22Rv1 (cell line): ENCODE measurements at regions not wholly inside any gene's neighbourhood (a gene's known extent, or its start where the extent isn't known, plus 50 kb on each side); places are given as distances from the start of the nearest gene placed in this dataset.

ENCODE experiments used
- ZFX ChIP-seq: fragments of 450-650 bp; IDR thresholded peaks from 2 replicates; pipeline ENCODE4 v1.6.1; 2017; ENCODE audit warnings: antibody characterized with exemption, borderline replicate concordance
- TF ChIP-seq, protein P1 (sequence below): fragments of 450-650 bp; IDR thresholded peaks from 2 replicates; pipeline ENCODE4 v1.5.1; 2017; ENCODE audit warnings: mild to moderate bottlenecking

DNA sequence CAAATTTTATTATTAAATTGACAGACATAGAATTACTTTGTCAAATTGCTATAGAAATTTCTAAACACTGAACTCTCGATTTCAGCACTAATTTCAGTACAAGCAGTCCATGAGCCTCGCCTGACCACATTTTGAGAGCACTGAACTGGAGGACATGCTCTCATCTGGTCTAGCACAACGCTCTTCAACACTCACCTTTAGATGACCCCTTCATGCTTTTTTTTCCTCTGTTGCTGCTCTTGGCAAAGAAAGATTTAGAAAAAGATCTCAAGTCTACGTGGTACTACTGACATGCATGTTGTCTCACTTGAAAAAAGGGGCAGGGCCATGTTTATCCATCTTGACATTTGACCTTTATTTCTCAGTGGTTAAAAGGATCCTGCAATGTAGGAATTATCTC is 981.5 kb downstream of the DIAPH3 start:
- TF ChIP-seq ZFX = no peak
- TF ChIP-seq, protein P1, sequence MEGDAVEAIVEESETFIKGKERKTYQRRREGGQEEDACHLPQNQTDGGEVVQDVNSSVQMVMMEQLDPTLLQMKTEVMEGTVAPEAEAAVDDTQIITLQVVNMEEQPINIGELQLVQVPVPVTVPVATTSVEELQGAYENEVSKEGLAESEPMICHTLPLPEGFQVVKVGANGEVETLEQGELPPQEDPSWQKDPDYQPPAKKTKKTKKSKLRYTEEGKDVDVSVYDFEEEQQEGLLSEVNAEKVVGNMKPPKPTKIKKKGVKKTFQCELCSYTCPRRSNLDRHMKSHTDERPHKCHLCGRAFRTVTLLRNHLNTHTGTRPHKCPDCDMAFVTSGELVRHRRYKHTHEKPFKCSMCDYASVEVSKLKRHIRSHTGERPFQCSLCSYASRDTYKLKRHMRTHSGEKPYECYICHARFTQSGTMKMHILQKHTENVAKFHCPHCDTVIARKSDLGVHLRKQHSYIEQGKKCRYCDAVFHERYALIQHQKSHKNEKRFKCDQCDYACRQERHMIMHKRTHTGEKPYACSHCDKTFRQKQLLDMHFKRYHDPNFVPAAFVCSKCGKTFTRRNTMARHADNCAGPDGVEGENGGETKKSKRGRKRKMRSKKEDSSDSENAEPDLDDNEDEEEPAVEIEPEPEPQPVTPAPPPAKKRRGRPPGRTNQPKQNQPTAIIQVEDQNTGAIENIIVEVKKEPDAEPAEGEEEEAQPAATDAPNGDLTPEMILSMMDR = no peak
